ENCODE measurements at regions not wholly inside any gene's neighbourhood (a gene's known extent, or its start where the extent isn't known, plus 50 kb on each side); places are given as distances from the start of the nearest gene placed in this dataset.
A peak's percentile ranks its signal among the peaks of the same experiment; 100 is the strongest.

DNA sequence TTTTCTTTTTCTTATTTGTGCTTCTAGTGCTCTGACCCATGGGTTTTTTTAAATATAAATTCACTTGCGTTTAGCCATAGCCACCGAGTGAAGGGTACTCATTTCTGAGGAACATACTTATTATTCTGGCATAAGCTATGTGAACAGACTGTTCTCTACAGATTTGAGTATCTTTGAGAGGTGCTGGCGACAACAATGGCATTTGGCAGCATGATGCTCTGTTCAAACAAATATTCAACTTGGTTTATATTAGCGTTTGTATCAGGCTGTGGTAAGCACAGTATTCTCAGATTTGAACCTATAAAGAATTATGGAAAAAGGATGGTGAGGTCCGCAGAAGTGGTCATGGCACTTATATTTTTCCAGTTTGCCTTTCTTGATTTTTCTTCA lies 108.7 kb upstream of the LIMCH1 start:
- FAIRE-seq: no peak

GRCh38 chr4:41430792-41431191 lies 107.2 kb upstream of the LIMCH1 start:
- FAIRE-seq: no peak

DNA sequence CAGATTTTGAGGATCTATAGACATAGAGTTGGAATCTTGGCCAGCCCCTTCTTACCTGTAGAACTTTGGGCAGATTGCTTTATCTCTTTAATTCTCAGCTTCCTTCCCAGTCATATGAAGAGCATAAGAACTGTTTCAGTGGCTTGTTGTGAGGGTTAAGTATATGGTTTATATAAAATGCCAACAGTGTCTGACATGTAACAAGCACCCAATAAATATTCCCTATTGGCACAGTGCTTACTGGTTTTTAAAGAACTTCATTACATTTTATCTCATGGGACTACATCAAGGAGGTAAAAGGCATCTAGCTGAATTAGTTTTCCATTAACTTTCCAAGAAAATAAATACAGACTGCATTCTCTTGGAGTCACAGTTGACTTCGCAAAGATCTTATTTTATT lies 106.7 kb upstream of the LIMCH1 start:
- FAIRE-seq: no peak

GRCh38 chr4:41432219-41432618 lies 105.7 kb upstream of the LIMCH1 start:
- FAIRE-seq: no peak

- FAIRE-seq: no peak
Measured at GRCh38 chr4:41432881-41433280, 105.1 kb upstream of the LIMCH1 start.

DNA sequence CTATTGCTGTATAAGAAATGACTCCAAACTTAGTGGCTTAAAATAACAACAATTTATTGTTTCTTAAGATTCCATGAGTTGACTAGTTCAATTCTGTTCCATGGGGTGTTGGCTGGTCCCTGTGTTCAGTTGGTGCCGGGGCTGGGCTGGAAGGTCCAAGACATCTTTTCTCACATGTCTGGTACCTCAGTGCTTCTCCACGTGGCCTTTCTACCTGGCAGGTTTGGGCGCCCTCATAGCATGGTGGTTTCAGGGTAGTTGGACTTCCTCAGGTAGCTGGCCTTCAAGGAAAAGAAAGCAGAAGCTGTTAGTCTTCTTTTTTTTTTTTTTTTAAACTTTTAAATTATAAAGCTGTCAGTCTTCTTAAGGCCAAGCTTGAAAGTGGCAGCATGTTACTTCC lies 104.6 kb upstream of the LIMCH1 start:
- FAIRE-seq: no peak

- no peak for FAIRE-seq
Measured at GRCh38 chr4:41435510-41435909, 102.4 kb upstream of the LIMCH1 start.

DNA sequence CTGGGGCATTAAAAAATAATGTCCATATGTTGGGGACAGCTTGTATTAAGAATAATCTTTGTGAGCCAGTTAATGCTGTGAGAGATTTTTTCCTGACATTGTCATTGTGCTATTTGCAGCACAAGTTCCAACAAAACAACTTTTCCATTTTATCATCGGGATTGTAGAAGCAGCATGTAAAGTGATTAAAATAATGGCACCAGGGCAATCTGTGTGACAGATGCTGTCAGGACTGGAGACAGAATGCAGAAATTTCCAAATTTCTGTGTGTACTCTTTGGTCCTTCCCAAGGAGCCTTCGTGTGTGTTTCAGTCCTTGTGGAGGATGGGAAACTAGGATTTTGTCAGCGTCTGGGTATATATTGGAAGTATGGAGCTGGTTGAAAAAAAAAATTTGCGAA lies 101.5 kb upstream of the LIMCH1 start:
- FAIRE-seq: no peak

- no peak for FAIRE-seq
Measured at GRCh38 chr4:41437111-41437536, 100.8 kb upstream of the LIMCH1 start.

DNA sequence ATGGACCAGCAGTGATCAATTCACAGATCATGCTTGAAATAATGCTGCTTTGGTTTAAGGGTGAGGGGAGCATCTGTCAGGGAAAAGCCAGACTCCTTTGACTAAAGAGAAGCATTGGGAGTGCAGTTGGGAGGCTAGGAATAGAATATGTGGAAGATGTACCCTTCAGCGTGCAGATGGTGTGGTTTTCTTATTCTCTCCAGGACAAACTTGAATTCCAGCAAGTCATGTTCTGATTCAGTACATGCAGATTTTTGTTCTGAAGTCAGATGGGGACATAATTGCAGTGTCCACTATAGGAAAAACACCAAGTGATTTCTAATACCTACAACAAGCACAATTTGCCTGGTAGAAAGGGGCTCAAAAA lies 99.0 kb upstream of the LIMCH1 start:
- FAIRE-seq: no peak

DNA sequence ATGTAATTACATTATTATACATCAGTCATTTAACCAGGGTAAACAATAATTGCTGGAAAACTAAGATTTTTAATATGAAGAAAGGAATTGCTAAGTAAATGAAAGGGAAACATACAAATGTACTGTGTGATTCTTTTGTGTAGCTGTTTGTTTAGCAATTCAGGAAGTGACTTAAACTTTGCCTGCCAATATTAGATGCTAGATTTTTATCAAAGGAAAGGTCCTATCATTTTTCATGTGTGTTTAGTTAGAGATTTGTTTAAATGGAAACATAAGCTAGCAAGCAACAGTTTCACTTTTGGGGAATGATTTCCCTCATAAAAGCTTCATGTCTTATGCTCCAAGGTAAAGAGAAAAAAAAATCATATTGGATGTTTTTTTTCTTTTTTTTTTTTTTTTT lies 95.1 kb upstream of the LIMCH1 start:
- FAIRE-seq: no peak

GRCh38 chr4:41443340-41444079 lies 94.4 kb upstream of the LIMCH1 start:
- peak; percentile 62 for FAIRE-seq

DNA sequence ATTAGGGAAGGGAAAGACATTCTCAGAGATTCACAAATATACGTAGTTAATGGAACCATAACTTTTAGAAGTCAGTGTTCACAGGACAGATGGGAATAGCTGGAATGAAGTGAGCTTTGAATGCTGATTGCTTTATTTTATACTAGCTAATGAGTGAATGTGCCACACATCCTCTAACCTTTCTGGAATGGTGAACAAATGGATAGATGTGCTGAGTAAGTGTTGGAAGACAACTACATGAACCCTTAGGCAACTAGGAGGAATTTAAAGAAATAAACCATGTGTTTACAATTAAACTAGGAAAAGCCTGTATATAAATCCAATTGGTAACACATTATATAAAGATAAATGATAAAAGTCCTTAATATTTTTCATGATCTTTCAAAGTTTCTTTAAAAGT lies 91.6 kb upstream of the LIMCH1 start:
- no peak for FAIRE-seq

- no peak for FAIRE-seq
Measured at GRCh38 chr4:41446981-41447725, 90.8 kb upstream of the LIMCH1 start.

- FAIRE-seq: no peak
Measured at GRCh38 chr4:41448934-41449333, 89.0 kb upstream of the LIMCH1 start.

GRCh38 chr4:41451961-41452360 lies 86.0 kb upstream of the LIMCH1 start:
- FAIRE-seq: no peak

DNA sequence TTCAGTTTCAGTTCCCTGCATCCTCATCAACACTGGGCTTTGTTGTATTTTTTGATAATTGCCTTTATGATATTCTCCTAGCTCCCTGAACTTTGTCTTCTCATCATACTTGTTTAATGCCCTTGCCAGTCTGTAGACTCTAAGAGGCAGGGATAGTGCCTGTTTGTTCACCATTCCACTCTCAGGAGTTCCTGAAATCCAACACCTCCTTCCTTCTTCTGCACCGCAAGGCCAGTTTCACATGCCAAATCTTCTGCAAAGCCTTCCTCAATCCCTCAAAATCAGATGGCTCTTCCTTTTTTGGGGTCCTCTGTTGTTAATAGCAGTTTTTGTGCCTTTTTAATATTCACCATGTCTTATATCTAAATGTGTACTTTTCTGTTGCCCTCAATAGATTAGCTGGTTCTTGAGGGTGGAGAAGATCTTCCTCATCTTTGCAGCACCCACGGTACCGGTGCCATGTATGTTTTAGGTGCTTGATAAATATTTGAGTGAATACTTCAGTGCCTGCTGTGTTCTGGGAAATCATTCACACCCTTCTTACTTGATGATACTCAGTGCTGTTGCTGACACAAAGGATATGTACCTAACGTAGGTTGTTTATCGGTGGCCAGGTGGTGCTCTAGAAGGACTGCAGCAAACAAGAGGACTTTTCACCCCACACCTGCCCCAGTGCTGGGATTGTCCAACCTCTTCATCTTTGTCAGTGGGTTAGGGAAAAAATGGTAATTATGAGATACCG lies 85.3 kb upstream of the LIMCH1 start:
- no peak for FAIRE-seq

- FAIRE-seq: no peak
Measured at GRCh38 chr4:41454423-41454822, 83.5 kb upstream of the LIMCH1 start.

GRCh38 chr4:41455206-41455605 lies 82.8 kb upstream of the LIMCH1 start:
- peak; percentile 24 for FAIRE-seq

DNA sequence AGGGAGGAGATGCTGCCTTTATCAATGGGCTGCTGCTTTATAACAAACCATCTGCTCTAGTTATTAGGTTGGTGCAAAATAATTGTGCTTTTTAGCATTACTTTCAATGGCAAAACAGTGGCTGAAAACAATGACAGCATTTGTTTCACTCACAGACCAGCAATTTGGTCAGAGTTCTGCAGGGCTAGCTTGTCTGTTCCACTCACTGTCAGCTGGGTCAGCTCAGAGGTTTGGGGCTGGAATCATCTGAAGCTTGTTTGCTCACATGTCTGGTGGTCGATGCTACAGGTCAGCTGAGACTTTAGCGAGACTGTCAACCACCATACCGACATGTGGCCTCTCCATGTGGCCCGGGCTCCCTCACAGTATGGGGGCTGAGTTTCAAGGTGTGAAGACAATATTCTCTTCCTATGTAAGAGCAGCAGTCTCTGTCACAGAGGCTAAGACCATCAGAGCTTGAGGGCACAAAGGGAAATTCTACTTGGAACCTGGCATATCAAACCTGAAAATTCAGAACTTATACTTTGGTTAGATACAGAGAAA lies 81.3 kb upstream of the LIMCH1 start:
- FAIRE-seq: no peak

DNA sequence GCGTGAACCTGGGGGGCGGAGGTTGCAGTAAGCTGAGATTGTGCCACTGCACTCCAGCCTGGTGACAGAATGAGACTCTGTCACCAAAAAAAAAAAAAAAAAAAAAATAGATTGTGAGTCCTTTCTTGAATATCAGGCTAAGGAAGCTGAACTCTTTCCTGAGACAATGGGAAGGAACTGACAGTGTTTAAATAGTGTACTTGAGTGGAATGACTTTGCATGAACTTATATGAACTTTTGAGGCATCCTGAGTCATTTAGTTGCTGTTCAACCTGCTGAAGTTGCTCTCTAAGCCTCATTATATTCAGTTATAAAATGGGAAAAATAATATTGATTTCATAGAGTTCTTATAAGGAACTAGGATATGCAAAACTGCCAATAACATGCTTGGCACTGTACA lies 79.3 kb upstream of the LIMCH1 start:
- no peak for FAIRE-seq

GRCh38 chr4:41460641-41461040 lies 77.3 kb upstream of the LIMCH1 start:
- no peak for FAIRE-seq

DNA sequence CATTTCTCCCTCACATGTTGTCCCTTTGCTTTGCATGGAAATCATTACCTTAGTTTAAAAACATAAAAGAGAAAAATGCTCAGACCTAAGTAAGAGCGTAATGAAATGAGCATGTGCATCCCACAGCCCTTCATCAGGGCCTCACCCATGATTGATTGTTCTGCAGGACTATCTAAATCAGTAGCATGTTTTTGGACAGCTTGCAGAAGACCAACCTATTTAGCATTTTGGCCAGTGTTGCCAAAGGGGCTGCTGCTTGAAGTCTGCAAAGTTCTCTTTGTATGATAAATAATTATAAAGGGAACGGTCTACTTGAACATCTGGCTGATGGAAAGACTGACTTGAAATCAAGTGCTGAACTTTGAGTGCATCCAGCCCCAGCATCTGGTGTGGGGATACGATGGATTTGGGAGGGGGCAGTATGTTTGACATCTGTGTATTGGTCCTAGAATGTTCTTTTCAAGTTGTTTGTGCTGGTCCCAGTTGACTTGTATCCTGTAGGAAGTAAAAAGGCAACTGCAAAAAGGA lies 76.1 kb upstream of the LIMCH1 start:
- no peak for FAIRE-seq

Measured in islet of Langerhans (tissue), 1 donor.